Effector memory CD8-positive, alpha-beta T cell (primary cell): ENCODE measurements at regions not wholly inside any gene's neighbourhood (a gene's known extent, or its start where the extent isn't known, plus 50 kb on each side); places are given as distances from the start of the nearest gene placed in this dataset.

Experiments used
- ATAC-seq: fragments of 150-1000 bp; cut with Tn5 transposase; replicated peaks from 2 replicates; pipeline ENCODE4 v1.10.0; 2021; ENCODE audit warnings: mild to moderate bottlenecking, moderate library complexity
- DNase-seq, 3 experiments: peaks; one replicate each; pipeline ENCODE4 v3.0.0; 2021
- H3K27ac Mint-ChIP-seq, 2 donors: one replicate each; pipeline ENCODE4 v1.8.0; 2022; ENCODE audit warnings: mild to moderate bottlenecking in 2 of 2, mixed read lengths in 2 of 2, moderate library complexity in 2 of 2
- H3K27me3 Mint-ChIP-seq, 2 donors: one replicate each; pipeline ENCODE4 v1.8.0; 2022; ENCODE audit warnings: mixed read lengths in 2 of 2
- H3K36me3 Mint-ChIP-seq: one replicate; pipeline ENCODE4 v1.8.0; 2022; ENCODE audit warnings: mild to moderate bottlenecking, moderate library complexity, mixed read lengths; ENCODE audit not compliant: insufficient read depth
- H3K4me1 Mint-ChIP-seq, 2 donors: one replicate each; pipeline ENCODE4 v1.8.0; 2022; ENCODE audit warnings: low read depth in 2 of 2, mixed read lengths in 2 of 2
- H3K4me3 Mint-ChIP-seq, 2 donors: one replicate each; pipeline ENCODE4 v1.8.0; 2022; ENCODE audit warnings: mild to moderate bottlenecking in 2 of 2, mixed read lengths in 2 of 2, moderate library complexity in 2 of 2
- H3K9me3 Mint-ChIP-seq, 2 donors: one replicate each; pipeline ENCODE4 v1.8.0; 2022; ENCODE audit warnings: mixed read lengths in 2 of 2

DNA sequence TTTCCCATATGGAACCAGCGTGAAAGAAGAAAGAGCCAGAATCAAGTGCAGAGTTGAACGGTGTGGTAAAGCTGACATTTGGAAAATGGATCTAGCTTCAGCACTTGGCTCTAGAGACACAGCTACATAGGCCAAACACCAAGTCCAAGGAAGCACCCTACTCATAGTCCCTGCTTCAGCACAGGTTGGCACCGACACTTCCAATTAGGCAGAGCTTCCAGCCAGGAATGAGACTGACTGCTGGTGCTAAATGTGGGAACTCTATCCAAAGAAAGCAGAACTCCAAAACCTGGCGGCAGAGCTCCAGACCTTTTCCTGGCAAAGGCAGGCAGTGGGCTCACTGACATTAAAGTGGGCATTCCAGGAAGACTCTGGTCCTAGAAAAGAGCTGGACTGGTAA, 125.4 kb upstream of the CTNNA2 start:
- ATAC-seq (no peak), DNase-seq (no peak)
- Mint-ChIP-seq H3K36me3 (no peaks in the 10 kb centered on the region), H3K4me3 (no peak overlapping the region), H3K4me1 (no peaks in the 10 kb centered on the region), H3K9me3 (peaks cover 12 to 25% of the 10 kb centered on the region in 2 donors), H3K27ac (no peak overlapping the region), H3K27me3 (no peaks in the 10 kb centered on the region)

GRCh38 chr2:79383681-79384080, 129.2 kb upstream of the CTNNA2 start:
- Mint-ChIP-seq H3K27me3 (no peaks in the 10 kb centered on the region), H3K9me3 (peaks cover 14 to 18% of the 10 kb centered on the region in 2 donors), H3K4me1 (no peaks in the 10 kb centered on the region), H3K36me3 (no peaks in the 10 kb centered on the region), H3K4me3 (no peak overlapping the region), H3K27ac (no peak overlapping the region)
- DNase-seq (no peak), ATAC-seq (no peak)

DNA sequence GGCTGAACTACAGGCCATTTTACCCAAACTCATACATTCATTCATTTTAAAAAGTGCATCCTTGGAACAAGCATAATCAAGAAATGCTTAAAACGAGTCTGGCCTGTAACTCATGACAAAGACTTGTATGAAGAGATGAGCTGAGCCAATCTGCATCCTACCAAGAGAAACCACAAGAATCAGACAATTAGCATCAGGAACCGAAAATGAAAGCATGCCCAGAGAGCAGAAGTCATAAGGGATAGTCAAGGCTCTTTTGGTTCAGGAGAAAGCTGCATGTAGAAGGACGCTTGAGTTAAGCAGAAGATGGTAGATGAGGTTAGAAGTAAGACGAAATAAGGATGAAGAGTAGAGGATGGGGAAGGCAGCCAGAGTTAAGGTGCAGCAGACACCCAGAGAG, 137.0 kb upstream of the CTNNA2 start:
- no peaks in the 10 kb centered on the region for H3K4me1 Mint-ChIP-seq
- no peak for DNase-seq
- no peak overlapping the region for H3K27ac Mint-ChIP-seq
- H3K4me3 Mint-ChIP-seq = no peak overlapping the region
- H3K27me3 Mint-ChIP-seq = no peaks in the 10 kb centered on the region
- H3K9me3 Mint-ChIP-seq = peaks cover 0 to 15% of the 10 kb centered on the region in 2 donors
- no peaks in the 10 kb centered on the region for H3K36me3 Mint-ChIP-seq
- ATAC-seq = no peak

DNA sequence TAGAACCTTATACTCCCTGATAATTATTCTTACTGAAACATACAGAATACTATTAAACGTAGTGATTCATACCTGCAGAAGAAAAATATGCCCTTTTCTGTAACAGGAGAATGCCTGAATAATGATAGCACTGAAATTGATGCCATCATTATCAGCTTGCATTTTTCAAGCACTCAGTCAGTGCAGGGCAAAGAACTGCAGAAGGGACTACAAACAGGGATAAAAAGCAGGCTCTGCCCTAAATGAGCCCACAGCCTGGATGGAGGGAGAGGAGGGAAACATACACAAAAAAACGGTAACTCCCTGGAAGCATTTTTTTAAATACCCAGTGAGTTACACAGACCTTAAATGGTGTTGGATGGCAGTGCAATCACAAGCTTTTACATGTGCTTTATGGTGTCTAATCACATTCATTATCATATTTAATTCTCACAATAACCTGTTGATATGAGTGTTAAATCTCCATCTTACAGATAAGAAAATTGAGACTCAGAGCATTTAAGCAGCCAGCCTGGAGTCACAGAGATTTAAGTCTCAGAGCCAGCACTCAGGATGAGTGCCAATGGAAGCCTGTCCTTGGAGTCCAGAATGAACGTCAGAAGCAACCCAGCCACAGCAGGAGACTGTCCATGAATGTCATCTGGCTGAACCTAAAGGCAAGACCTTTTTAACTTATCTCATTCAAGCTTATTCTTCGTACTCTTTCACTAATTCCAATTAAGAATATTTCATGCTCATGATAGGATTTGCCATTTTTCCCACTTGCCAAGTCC, 139.3 kb upstream of the CTNNA2 start:
- no peak overlapping the region for H3K4me3 Mint-ChIP-seq
- no peaks in the 10 kb centered on the region for H3K27me3 Mint-ChIP-seq
- H3K27ac Mint-ChIP-seq = no peak overlapping the region
- DNase-seq = no peak
- no peak for ATAC-seq
- H3K36me3 Mint-ChIP-seq = no peaks in the 10 kb centered on the region
- H3K9me3 Mint-ChIP-seq = peaks cover 9 to 17% of the 10 kb centered on the region in 2 donors
- no peaks in the 10 kb centered on the region for H3K4me1 Mint-ChIP-seq

GRCh38 chr2:79370976-79371538, 141.8 kb upstream of the CTNNA2 start:
- Mint-ChIP-seq H3K27ac (no peak overlapping the region), H3K36me3 (no peaks in the 10 kb centered on the region), H3K27me3 (no peaks in the 10 kb centered on the region), H3K9me3 (peaks cover 15 to 22% of the 10 kb centered on the region in 2 donors), H3K4me3 (no peak overlapping the region), H3K4me1 (no peaks in the 10 kb centered on the region)
- ATAC-seq (no peak), DNase-seq (no peak)

DNA sequence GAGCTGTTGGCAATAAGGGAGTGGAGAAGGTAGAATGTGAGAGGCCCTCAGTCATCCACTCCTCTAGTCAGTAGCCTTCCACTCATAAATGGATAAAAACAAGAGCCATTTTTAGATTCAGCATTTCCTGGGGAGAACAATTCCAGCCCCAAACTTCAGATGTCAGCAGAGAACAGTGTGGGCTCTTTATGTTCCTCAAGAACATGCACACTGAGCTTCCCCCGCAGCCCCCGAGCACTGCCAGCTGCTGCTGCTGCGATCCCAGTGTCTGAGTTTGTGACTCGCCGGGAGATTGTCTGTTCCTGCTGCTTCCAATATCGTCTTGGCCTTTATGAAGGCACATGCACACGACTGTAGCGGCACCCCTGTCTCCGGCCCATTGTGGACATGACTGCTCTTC, 143.7 kb upstream of the CTNNA2 start:
- ATAC-seq (no peak), DNase-seq (no peak)
- Mint-ChIP-seq H3K4me1 (no peaks in the 10 kb centered on the region), H3K36me3 (no peaks in the 10 kb centered on the region), H3K4me3 (no peak overlapping the region), H3K27me3 (no peaks in the 10 kb centered on the region), H3K27ac (no peak overlapping the region), H3K9me3 (peaks cover 15 to 18% of the 10 kb centered on the region in 2 donors)

DNA sequence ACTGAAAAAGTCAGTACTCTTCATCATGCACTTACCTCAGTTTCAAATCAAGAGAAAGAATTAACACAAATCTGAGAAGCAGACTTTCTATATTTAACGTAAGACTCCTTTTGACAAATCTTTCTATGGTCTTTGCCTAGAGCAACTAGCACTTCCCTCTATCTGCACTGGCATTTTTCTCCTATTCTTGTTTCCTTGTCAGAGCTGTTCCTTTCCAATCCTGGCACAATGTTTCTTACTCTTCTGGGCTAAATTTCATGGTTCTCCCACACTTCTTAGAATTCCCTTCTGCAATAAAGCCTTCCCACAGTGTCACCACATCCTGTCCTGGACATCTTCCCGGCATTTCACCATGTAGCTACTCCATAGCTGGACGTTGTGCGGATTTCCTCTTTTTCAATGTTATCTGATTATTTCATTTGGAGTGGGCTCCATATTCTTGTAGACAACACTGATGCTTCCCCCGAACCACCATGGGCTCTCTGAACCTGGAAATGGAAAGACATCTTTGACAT, 144.7 kb upstream of the CTNNA2 start:
- DNase-seq = no peak
- Mint-ChIP-seq H3K36me3 (no peaks in the 10 kb centered on the region), H3K9me3 (peaks cover 15 to 18% of the 10 kb centered on the region in 2 donors)

GRCh38 chr2:79359419-79359818, 153.4 kb upstream of the CTNNA2 start:
- no peak overlapping the region for H3K4me3 Mint-ChIP-seq
- DNase-seq (no peak), ATAC-seq (no peak)
- no peaks in the 10 kb centered on the region for H3K4me1 Mint-ChIP-seq
- no peaks in the 10 kb centered on the region for H3K36me3 Mint-ChIP-seq
- H3K27me3 Mint-ChIP-seq = no peaks in the 10 kb centered on the region
- H3K27ac Mint-ChIP-seq = no peak overlapping the region
- peaks cover 6 to 35% of the 10 kb centered on the region in 2 donors for H3K9me3 Mint-ChIP-seq

More for the DNA sequence above, 144.7 kb upstream of the CTNNA2 start:
- no peak overlapping the region for H3K27ac Mint-ChIP-seq
- H3K27me3 Mint-ChIP-seq = no peaks in the 10 kb centered on the region
- no peaks in the 10 kb centered on the region for H3K4me1 Mint-ChIP-seq
- no peak overlapping the region for H3K4me3 Mint-ChIP-seq
- ATAC-seq = no peak

DNA sequence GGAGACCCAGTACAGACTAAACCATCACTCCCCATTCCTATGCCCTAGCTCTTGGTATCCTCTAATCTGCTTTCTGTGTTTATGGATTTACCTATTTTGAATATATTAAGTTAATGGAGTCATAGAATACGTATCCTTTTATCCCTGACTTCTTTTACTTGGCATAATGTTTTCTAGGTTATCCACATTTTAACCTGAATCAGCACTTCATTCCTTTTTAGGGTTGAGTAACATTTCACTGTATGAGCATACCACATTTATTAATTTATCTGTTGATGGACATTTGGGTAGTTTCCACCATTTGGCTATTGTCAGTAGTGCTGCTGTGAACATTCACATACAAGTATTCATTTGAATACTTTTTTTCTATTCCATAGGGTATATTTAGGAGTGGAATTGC, 157.3 kb upstream of the CTNNA2 start:
- H3K4me1 Mint-ChIP-seq = no peaks in the 10 kb centered on the region
- no peaks in the 10 kb centered on the region for H3K27me3 Mint-ChIP-seq

DNA sequence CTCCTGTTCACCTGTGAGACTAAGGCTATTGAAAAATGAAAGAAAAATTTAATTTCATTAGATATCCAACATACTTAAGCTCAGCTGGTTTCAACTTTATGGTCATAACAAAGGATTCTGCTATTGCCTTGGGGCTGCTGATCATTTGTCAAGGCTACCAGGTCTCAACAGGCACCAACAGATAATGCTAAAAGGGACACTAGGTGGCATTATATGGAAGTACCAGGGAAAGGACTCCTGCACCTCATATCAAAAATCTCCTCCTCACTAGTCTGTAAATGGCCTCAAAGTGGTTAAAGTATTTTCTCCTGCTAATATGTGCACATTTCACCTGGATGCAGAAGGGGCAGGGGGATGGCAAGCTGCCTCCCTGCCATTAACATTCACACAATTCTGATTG, 167.9 kb upstream of the REG3A start:
- Mint-ChIP-seq H3K36me3 (no peaks in the 10 kb centered on the region), H3K4me1 (no peaks in the 10 kb centered on the region), H3K9me3 (peaks cover 20 to 31% of the 10 kb centered on the region in 2 donors), H3K4me3 (no peak overlapping the region), H3K27ac (no peak overlapping the region), H3K27me3 (no peaks in the 10 kb centered on the region)
- DNase-seq = no peak
- ATAC-seq = no peak

More for the DNA sequence above, 157.3 kb upstream of the CTNNA2 start:
- Mint-ChIP-seq H3K9me3 (peaks cover 11 to 59% of the 10 kb centered on the region in 2 donors), H3K36me3 (no peaks in the 10 kb centered on the region), H3K27ac (no peak overlapping the region), H3K4me3 (no peak overlapping the region)
- no peak for ATAC-seq
- DNase-seq = no peak

- Mint-ChIP-seq H3K4me3 (no peak overlapping the region), H3K27me3 (no peaks in the 10 kb centered on the region), H3K36me3 (no peaks in the 10 kb centered on the region), H3K4me1 (no peaks in the 10 kb centered on the region), H3K27ac (no peak overlapping the region), H3K9me3 (peaks cover 6 to 9% of the 10 kb centered on the region in 2 donors)
- no peak for DNase-seq
- ATAC-seq = no peak
Observed at GRCh38 chr2:79320871-79321270, 161.3 kb upstream of the REG3A start.

- Mint-ChIP-seq H3K27ac (no peak overlapping the region), H3K4me1 (no peaks in the 10 kb centered on the region), H3K4me3 (no peak overlapping the region), H3K9me3 (peaks cover 7 to 20% of the 10 kb centered on the region in 2 donors), H3K36me3 (peaks cover 3% of the 10 kb centered on the region), H3K27me3 (no peaks in the 10 kb centered on the region)
- DNase-seq (no peak), ATAC-seq (no peak)
Observed at GRCh38 chr2:79294994-79295393, 135.4 kb upstream of the REG3A start.

DNA sequence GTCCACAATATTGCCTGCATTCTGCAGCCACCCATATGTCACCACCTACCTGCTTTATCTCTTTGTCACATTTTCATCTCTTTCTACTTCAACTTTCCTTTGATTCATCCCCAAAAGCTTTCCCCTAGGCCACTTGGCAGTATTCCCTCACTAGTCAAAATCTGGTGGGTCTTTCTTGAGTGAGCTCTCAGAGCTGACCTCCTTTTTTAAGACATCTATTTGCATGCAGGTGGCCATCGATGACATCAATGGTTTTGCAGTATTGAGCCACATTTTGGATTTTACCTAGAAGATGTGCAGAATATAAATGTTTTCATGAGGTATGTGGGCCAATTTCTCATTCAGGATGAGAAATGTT, 133.4 kb upstream of the REG3A start:
- Mint-ChIP-seq H3K27ac (no peak overlapping the region), H3K4me1 (no peaks in the 10 kb centered on the region), H3K36me3 (peaks cover 3% of the 10 kb centered on the region), H3K27me3 (no peaks in the 10 kb centered on the region), H3K4me3 (no peak overlapping the region), H3K9me3 (peaks cover 7 to 32% of the 10 kb centered on the region in 2 donors)
- ATAC-seq (no peak), DNase-seq (no peak)

DNA sequence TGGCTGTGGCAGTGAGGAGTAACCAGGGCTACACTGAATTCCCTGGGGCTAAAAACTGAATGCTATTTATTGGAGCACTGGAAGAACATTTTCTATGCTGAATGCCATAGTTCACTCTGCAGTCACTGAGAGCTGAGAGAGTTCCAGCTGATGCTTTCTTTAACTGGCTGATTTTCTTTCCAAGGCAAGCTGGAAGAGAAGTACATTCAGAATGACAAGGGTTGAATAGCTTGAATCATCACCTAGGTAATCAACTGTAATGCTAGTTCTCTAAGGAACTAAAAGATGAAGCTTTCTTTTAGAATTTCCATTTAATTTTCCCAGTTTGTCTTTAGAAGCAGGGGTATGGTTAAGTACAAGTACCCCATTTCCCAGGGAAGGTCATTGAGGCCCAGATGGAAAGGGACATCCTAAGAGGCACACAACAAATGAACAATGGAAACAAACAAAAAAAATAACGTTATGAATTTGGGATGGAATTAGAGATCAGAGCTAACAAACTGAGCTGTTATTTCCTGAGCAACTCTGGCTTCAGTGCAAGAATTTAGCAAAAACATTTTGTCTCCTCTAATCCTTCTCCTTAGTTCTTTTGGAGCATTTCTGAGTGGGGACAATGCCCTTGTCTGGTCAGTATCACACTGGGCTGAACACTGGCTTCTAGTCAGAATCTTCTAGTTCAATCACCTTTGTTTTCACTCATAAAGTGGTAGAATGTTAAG, 132.8 kb upstream of the REG3A start:
- no peak for ATAC-seq
- Mint-ChIP-seq H3K36me3 (peaks cover 3% of the 10 kb centered on the region), H3K9me3 (peaks cover 7 to 27% of the 10 kb centered on the region in 2 donors), H3K27me3 (no peaks in the 10 kb centered on the region), H3K27ac (no peak overlapping the region), H3K4me1 (no peaks in the 10 kb centered on the region), H3K4me3 (no peak overlapping the region)
- no peak for DNase-seq
